Activated T-cell treated with anti-CD3 and anti-CD28 coated beads for 1 hour (primary cell): ENCODE measurements at regions not wholly inside any gene's neighbourhood (a gene's known extent, or its start where the extent isn't known, plus 50 kb on each side); places are given as distances from the start of the nearest gene placed in this dataset.
"Not testable (repeated sequence)": the region's sequence is repeated elsewhere in the genome, so short reads cannot be mapped to it uniquely, and the experiment has no call there.

Source experiments
- DNase-seq: peaks from one replicate; pipeline ENCODE4 v3.0.0-alpha.2; 2020; ENCODE audit warnings: low read depth

DNA sequence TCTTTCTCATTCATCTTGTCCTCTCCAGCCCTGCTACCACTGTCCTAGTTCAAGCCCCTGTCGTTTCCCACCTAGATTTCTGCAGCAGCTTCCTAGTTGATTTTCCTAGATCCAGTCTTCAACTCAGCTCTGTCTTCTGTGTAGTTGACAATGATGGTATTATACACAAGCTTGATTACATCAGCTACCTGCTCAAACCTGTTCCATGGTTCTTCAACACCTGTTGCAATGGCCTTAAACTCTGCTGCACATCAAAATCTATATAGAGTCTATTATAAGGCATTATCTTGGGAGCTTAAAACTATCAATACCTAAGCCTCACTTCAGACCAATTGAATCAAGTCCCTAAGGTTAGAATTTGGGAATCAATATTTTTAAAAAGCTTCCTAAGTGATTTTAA is 71.7 kb upstream of the PELI2 start:
- DNase-seq = no peak

DNA sequence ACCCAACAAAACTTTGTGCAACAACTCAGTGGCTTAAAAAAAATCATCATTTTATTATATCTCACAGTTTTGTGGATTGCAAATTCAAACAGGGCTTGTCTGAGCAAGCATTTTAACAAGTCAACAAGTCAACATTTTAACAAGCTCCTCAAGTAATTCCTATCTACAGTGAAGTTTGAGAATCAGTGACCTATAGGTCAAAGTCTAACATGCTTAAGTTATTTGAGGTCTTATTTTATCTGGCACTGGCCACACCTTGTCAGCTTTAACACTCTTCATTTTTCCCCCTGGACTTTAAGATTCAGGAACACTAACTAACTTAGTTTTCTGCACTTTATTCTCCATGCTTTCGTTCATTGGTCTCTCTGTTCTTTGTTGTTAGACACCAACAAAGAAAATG is 71.2 kb upstream of the PELI2 start:
- no peak for DNase-seq

DNA sequence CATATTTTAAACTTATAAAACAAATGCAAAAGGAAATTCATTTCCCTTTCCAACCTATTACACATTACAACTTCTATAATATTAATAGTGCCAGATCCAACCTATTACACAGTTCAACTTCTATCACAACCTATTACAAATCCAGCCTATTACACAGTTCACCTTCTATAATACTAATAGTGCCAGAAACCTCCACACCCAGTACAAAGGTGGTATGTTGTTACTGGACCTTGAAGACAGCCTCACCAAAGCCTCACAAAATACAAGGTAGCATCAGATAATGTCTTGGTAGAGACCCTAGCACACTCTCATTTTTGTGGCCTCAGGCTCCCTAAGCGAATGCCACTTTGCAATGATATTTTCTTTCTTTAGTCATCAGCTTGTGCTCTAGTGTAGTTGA is 68.7 kb upstream of the PELI2 start:
- no peak for DNase-seq

DNA sequence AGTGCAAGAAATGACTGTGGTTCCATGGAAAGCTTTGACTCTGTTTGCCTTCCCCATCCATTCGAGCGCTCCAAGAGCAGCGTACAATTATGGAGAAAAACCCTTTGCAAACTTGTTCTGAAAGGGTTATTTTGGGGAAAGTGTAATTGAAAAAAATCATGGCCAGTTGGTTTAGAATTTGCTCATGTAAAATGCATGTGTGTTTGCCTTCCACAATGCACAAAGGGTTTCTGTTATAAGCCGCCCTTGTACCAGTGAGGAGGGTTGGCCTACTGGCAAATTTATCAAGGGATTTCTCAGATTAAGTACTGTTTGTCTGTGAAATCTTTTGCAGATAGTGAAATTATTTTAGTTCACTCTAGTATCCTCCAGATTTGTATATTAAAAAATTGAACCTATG is 62.7 kb upstream of the PELI2 start:
- no peak for DNase-seq

DNA sequence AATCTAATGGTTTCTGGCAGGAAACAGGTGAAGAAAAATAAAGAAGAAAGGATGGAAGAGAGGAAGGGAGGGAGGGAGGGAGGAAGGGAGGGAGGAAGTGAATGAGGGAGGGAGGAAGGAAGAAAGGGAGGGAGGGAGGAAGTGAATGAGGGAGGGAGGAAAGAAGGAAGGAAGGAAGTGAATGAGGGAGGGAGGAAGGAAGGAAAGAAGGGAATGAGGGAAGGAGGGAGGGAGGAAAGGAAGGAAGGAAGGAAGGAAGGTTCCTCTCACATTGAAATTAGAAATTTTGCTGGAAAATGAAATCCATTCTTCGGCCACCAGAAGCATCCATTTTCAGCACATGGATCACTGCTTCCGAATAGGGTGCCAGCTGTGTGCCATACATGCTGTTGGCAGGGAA is 62.2 kb upstream of the PELI2 start:
- no peak for DNase-seq

DNA sequence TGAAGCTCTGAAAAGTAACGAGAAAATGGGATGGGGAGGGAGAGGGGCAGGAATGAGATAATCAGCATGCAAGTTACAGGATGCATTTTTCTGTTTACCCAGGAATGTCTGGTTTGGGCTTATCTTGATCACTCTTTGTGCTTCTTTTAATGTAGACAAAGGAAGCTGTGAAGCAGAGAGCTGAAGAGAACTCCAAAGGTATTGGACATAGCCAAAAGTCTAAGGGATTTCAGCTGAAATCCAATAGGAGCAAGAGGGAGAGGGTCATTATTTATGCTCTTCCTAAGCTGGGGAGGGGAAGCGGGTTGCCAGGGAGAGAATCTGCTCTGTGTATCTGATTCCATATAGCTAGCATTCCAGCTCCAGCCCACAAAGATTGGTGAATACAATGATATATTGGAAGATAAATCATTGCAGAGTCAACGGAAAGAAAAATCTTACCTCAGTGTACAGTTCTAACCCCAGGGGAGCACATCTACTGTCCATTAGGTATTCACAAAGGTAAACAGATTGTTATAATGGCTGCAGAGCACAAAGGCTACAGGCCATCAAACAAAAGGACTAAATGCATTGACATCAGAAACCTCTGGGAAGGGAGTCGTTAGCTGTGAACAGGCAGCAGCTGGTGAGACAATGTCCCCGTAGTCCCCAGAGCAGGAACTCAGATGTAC is 61.0 kb upstream of the PELI2 start:
- no peak for DNase-seq

DNA sequence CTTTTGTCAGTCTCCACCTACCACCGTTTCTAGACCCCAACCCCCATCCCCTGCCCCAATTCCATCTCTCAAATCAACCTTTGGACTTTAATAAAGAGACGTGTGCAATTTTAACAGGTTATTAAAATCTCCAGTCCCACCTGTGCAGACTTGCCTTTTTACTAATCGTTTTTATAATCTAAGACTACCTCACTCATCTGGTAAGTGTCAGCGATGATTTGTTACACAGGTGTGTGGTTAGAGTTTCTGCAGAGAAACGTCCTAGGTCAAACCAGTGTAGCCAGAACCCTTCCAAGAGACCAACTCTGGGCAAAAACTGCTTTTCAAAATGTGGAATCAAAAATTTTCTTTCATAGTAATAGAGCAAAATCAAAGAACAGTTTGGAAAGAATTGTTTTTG is 60.4 kb upstream of the PELI2 start:
- DNase-seq = no peak

DNA sequence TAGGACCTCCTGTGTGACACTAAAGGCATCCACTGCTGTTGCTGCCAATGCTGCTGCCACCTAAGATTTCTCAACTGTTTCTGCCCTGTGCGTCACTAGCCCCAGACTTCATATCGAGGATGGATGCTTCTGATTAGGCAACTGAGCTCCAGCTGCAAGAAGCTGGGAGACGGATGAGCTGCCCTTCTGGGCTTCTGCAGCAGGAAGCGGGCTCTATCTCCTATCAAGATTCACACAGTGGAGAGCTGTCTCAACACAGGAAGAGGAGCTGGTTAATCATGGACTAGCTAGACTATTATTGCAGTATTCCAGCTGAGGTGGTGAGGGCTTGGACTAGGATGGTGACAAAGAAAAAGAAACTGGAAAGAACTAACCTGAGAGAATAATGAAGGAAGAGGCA is 59.2 kb upstream of the PELI2 start:
- no peak for DNase-seq

DNA sequence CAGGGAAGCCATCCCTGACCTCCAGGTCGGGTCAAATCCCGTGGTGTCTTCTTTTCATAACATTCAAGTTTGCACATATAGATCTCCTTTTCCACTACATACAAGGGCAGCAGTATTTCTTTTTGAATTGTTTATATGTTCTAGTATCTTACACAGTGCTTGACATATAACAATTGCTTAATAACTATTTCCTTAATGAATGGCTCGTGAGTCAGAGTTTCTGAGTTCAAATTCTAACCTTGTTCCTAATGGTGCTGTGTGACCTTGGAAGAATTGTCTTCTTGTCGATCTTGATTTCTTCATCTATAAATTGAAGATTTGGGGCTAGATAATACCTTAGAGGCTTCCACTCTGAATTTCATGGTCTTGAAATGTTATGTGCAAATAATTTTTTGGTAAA is 57.2 kb upstream of the PELI2 start:
- no peak for DNase-seq

DNA sequence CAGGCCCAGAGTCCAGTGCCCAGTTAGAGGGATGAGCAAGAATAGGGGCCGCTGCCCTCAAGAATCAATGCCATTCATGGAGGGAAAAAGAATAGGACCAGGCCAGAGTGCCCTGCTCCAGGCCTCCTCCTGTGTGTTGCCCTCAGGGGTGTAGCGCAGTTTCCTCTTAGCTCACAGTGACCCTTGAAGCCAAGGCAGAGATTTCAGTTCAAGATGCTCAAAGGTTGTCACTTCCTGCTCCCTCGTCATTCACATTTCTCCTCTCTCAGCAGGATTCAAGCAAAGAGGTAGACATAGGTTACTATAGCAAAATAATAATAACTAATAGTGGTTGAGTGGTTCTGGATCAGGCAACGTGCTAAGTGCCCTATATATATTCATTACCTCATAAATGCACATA is 55.1 kb upstream of the PELI2 start:
- no peak for DNase-seq

DNA sequence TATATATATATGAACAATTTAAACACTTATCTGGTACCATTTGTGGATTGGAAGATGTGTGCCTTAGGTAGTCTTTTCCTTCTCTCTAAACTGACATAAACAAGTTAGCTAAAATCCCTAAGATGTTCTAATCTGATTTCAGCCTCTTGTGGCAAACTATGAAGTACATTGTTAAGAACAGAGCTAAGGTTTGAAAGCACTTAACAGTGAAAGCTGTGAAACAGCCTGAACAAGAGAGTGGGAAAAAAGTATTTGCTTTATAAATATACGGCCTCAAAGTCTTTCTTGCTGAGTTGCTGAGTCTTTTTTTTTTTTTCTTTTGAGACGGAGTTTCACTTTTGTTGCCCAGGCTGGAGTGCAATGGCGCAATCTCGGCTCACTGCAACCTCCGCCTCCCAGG is 53.7 kb upstream of the PELI2 start:
- no peak for DNase-seq

DNA sequence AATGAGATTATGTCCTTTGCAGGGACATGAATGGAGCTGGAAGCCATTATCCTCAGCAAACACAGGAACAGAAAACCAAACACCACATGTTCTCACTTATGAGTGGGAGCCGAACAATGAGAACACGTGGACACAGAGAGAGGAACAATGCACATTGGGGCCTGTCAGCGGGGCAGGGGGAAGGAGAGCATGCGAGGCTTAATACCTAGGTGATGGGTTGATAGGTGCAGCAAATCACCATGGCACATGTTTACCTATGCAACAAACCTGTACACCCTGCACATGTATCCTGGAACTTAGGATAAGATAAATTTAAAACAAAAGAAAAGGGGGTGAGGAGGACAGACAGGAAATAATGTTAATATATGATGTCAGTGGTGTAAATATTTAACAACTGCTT is 53.0 kb upstream of the PELI2 start:
- DNase-seq = not testable (repeated sequence)

DNA sequence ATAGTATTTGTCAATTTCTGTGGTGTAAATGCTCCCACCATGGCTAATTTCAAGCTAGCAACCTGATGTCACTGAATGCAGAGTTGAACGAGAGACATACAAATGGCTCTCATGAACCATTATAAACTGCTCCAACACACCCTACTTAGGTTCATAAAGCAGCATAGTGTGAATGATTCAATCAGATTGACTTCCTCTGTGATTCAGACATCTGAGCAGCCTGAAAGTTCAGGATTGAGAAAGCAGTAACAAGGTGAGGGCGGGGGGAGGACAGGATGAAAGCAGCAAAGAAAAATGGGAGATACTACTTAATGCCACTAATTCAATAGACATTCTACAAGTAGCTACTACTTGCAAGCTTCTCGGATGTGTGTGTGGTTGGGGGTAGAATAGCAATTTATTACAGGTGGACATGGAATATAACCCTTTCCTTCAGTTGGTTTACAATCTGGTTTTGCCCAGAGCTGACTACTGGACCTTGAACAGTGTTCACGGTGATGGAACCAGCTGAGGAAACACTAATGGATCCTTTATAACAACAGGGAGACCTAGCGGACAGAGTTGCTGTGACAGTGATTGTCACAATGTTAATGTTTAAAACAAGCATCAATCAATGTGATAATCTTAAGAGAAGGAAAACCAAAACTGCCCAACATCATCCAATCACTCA is 52.5 kb upstream of the PELI2 start:
- no peak for DNase-seq
